HUDEP-2 (cell line): ENCODE measurements at regions not wholly inside any gene's neighbourhood (a gene's known extent, or its start where the extent isn't known, plus 50 kb on each side); places are given as distances from the start of the nearest gene placed in this dataset.
"Not testable (repeated sequence)": the region's sequence is repeated elsewhere in the genome, so short reads cannot be mapped to it uniquely, and the experiment has no call there.

Source experiments
- DNase-seq, 76 experiments: peaks; one replicate each; lab custom pipeline; 2025; ENCODE audit not compliant: unreplicated experiment in 76 of 76; lab: John Stamatoyannopoulos, UW

GRCh38 chr3:98701071-98701675, 62.0 kb upstream of the ST3GAL6 start:
- DNase-seq: no peak

GRCh38 chr3:98702166-98702565, 61.0 kb upstream of the ST3GAL6 start:
- no peak for DNase-seq

GRCh38 chr3:98705212-98705611, 57.9 kb upstream of the ST3GAL6 start:
- DNase-seq: no peak

- peak in 1 of 76 experiments; percentile 6 for DNase-seq
These were observed 57.4 kb upstream of the ST3GAL6 start for GRCh38 chr3:98705694-98706093.

- DNase-seq: not testable (repeated sequence)
These were observed 54.5 kb upstream of the ST3GAL6 start for GRCh38 chr3:98708681-98709080.

- DNase-seq: no peak
These were observed 53.7 kb upstream of the ST3GAL6 start for GRCh38 chr3:98709441-98709840.

- DNase-seq: no peak
These were observed 53.0 kb upstream of the ST3GAL6 start for GRCh38 chr3:98710067-98710659.

- DNase-seq: no peak
These were observed 51.7 kb upstream of the ST3GAL6 start for GRCh38 chr3:98711426-98711825.

- DNase-seq: no peak
These were observed 50.4 kb upstream of the ST3GAL6 start for GRCh38 chr3:98712726-98713125.

- not testable (repeated sequence) for DNase-seq
These were observed 49.8 kb upstream of the ST3GAL6 start for GRCh38 chr3:98713332-98713731.
